GM13976 (cell line): ENCODE measurements at regions not wholly inside any gene's neighbourhood (a gene's known extent, or its start where the extent isn't known, plus 50 kb on each side); places are given as distances from the start of the nearest gene placed in this dataset.
"Not testable (repeated sequence)": the region's sequence is repeated elsewhere in the genome, so short reads cannot be mapped to it uniquely, and the experiment has no call there.

Experiments
- DNase-seq: peaks from one replicate; pipeline ENCODE4 v3.0.0; 2012; ENCODE audit warnings: low spot score
- CTCF ChIP-seq: IDR thresholded peaks from 2 replicates; pipeline ENCODE4 v1.5.1; 2012; ENCODE audit warnings: borderline replicate concordance, mild to moderate bottlenecking; ENCODE audit not compliant: insufficient read depth; ENCODE audit errors: extremely low read depth, missing control alignments, control extremely low read depth
- in situ Hi-C: fragments of 300-500 bp; cut with MboI; formaldehyde crosslinking; loops from one replicate; pipeline ENCODE4 v1.12.0; 2022; ENCODE audit warnings: low sequenced_read_pairs, mixed read lengths, inconsistent platforms; ENCODE audit not compliant: unreplicated experiment

- no peak for DNase-seq
- TF ChIP-seq CTCF = no peak
- in situ Hi-C loops = no loop called here
Measured at GRCh38 chr16:65574326-65574966, 452.6 kb upstream of the CDH11 start.

GRCh38 chr16:65572156-65572555, 450.3 kb upstream of the CDH11 start:
- no peak for DNase-seq
- in situ Hi-C loops = no loop called here
- TF ChIP-seq CTCF = no peak

GRCh38 chr16:65570261-65570660, 448.4 kb upstream of the CDH11 start:
- no peak for TF ChIP-seq CTCF
- no peak for DNase-seq
- in situ Hi-C loops = no loop called here

GRCh38 chr16:65559846-65560245, 438.0 kb upstream of the CDH11 start:
- no peak for TF ChIP-seq CTCF
- DNase-seq = no peak
- in situ Hi-C loops = no loop called here

- in situ Hi-C loops, DNase-seq: not testable (repeated sequence)
Measured at GRCh38 chr16:65549689-65550088, 427.8 kb upstream of the CDH11 start.

- in situ Hi-C loops = no loop called here
- no peak for TF ChIP-seq CTCF
- DNase-seq = no peak
Measured at GRCh38 chr16:65548470-65548869, 426.6 kb upstream of the CDH11 start.

- DNase-seq = no peak
- no peak for TF ChIP-seq CTCF
- in situ Hi-C loops = no loop called here
Measured at GRCh38 chr16:65547772-65548446, 426.0 kb upstream of the CDH11 start.
